Spleen (tissue), 7 donors: ENCODE measurements at regions not wholly inside any gene's neighbourhood (a gene's known extent, or its start where the extent isn't known, plus 50 kb on each side); places are given as distances from the start of the nearest gene placed in this dataset.

Source experiments
- CTCF ChIP-seq, 11 experiments: fragments of 200-600 bp in 7 of 11; fragments of 450-650 bp in 4 of 11; sonication (generic) in 4 of 11; IDR thresholded peaks in 8 of 11; conservative IDR thresholded peaks in 3 of 11; 1 replicate in 7 of 11; 2 replicates in 4 of 11; pipeline versions ENCODE4 v1.4.0 to v1.8.0; 2016 to 2021; ENCODE audit warnings: antibody characterized with exemption in 11 of 11, inconsistent platforms in 4 of 11, mild to moderate bottlenecking in 1 of 11
- POLR2A ChIP-seq, 3 donors: fragments of 450-650 bp; IDR thresholded peaks; one replicate each; pipeline ENCODE4 v1.5.1; 2017; ENCODE audit warnings: antibody characterized with exemption in 3 of 3, mild to moderate bottlenecking in 1 of 3
- donor health status: DM: no; HTN: no; CAD: no; lungs with moderate emphysema.
- donor health status: DM: no; HTN: no; CAD: no.
- donor health status: DM: no; HTN: no; CAD: no.

- TF ChIP-seq CTCF (IDR thresholded peaks at IDR 0.05 in 8 of 11, conservative IDR thresholded peaks at IDR 0.05 in 3 of 11), result no peak
- TF ChIP-seq POLR2A (IDR thresholded peaks at IDR 0.05), result no peak
These were observed 2227.5 kb upstream of the C9orf72 start for GRCh38 chr9:29800821-29801220.
